GM18511 (cell line): ENCODE measurements at regions not wholly inside any gene's neighbourhood (a gene's known extent, or its start where the extent isn't known, plus 50 kb on each side); places are given as distances from the start of the nearest gene placed in this dataset.

Experiments used
- ATAC-seq: cut with Tn5 transposase; IDR thresholded peaks from one replicate; pipeline ENCODE4 v1.9.1; 2021; ENCODE audit warnings: mild to moderate bottlenecking, moderate library complexity; ENCODE audit not compliant: unreplicated experiment

- ATAC-seq: no peak
Measured at GRCh38 chr21:20649231-20649630, 349.0 kb upstream of the NCAM2 start.

GRCh38 chr21:20652846-20653245 is 345.4 kb upstream of the NCAM2 start:
- no peak for ATAC-seq

- ATAC-seq: no peak
Measured at GRCh38 chr21:20661246-20661645, 337.0 kb upstream of the NCAM2 start.

- no peak for ATAC-seq
Measured at GRCh38 chr21:20661745-20662422, 336.3 kb upstream of the NCAM2 start.

GRCh38 chr21:20662514-20662913 is 335.7 kb upstream of the NCAM2 start:
- ATAC-seq: no peak

GRCh38 chr21:20667931-20668330 is 330.3 kb upstream of the NCAM2 start:
- ATAC-seq: no peak

- no peak for ATAC-seq
Measured at GRCh38 chr21:20685475-20685874, 312.7 kb upstream of the NCAM2 start.

- ATAC-seq: no peak
Measured at GRCh38 chr21:20698585-20698984, 299.6 kb upstream of the NCAM2 start.

- no peak for ATAC-seq
Measured at GRCh38 chr21:20701235-20701634, 297.0 kb upstream of the NCAM2 start.

- no peak for ATAC-seq
Measured at GRCh38 chr21:20703112-20703767, 295.0 kb upstream of the NCAM2 start.

GRCh38 chr21:20720623-20721022 is 277.6 kb upstream of the NCAM2 start:
- no peak for ATAC-seq

- ATAC-seq: no peak
Measured at GRCh38 chr21:20721151-20721550, 277.1 kb upstream of the NCAM2 start.

GRCh38 chr21:20728691-20729090 is 269.5 kb upstream of the NCAM2 start:
- ATAC-seq: no peak

GRCh38 chr21:20729376-20729775 is 268.8 kb upstream of the NCAM2 start:
- ATAC-seq: no peak

- ATAC-seq: no peak
Measured at GRCh38 chr21:20730441-20730840, 267.8 kb upstream of the NCAM2 start.

- no peak for ATAC-seq
Measured at GRCh38 chr21:20735257-20735656, 263.0 kb upstream of the NCAM2 start.

- no peak for ATAC-seq
Measured at GRCh38 chr21:20737227-20737913, 260.8 kb upstream of the NCAM2 start.

GRCh38 chr21:20739421-20739820 is 258.8 kb upstream of the NCAM2 start:
- no peak for ATAC-seq

GRCh38 chr21:20741445-20741844 is 256.8 kb upstream of the NCAM2 start:
- ATAC-seq: no peak

GRCh38 chr21:20760221-20760620 is 238.0 kb upstream of the NCAM2 start:
- ATAC-seq: no peak

- no peak for ATAC-seq
Measured at GRCh38 chr21:20774737-20775136, 223.5 kb upstream of the NCAM2 start.

GRCh38 chr21:20779321-20779720 is 218.9 kb upstream of the NCAM2 start:
- no peak for ATAC-seq
